ENCODE measurements at regions not wholly inside any gene's neighbourhood (a gene's known extent, or its start where the extent isn't known, plus 50 kb on each side); places are given as distances from the start of the nearest gene placed in this dataset.
"Not testable (repeated sequence)": the region's sequence is repeated elsewhere in the genome, so short reads cannot be mapped to it uniquely, and the experiment has no call there.

DNA sequence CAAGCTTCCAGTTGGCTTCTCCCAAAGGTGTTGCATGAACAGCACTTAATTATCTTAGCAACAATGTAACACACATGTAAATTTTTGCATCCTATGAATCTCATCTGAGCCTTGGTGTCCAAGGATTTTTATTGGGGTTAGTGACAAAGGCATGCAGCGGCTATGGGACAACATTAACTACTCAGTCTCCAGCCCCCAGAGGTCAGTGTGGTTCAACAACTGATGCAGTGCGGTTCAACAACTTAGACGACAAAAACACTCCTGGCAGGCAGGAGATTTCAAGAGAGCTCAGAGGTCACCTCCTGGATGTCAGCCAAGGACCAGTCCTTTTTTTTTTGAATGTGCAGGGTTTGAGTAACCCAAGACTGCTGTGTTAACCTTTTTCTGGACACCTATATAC, 77.5 kb upstream of the HMCN1 start:
- DNase-seq (ENCODE audit: insufficient read length), result no peak
- no peak for FAIRE-seq
- TF ChIP-seq TAF1 (IDR thresholded peaks at IDR 0.05; ENCODE audit: borderline replicate concordance, low read depth, low read length) (no peak), POLR2A (IDR thresholded peaks at IDR 0.05; ENCODE audit: low read depth, low read length) (no peak), POLR2AphosphoS5 (IDR thresholded peaks at IDR 0.05; ENCODE audit: low read depth, low read length) (no peak)

DNA sequence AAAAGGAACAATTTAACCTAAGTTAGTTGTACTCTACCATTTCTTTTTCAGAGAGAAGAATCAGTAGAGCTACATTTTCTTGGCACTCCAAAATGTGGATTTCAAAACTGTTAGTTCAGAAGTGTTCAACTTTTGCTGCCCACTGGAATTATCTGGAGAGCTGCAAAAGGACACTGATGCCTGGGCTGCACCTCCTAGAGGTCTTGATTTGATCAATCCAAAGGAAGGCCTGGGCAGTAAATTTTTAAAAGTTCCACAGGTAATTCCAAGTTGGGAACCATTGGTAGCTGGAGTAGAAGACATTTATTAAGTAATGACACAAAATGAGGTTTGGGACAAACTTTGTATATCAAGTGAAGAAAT, 79.3 kb upstream of the HMCN1 start:
- DNase-seq (ENCODE audit: insufficient read length), result no peak
- no peak for FAIRE-seq
- TF ChIP-seq TAF1 (IDR thresholded peaks at IDR 0.05; ENCODE audit: borderline replicate concordance, low read depth, low read length), result no peak
- no peak for TF ChIP-seq POLR2A (IDR thresholded peaks at IDR 0.05; ENCODE audit: low read depth, low read length)

DNA sequence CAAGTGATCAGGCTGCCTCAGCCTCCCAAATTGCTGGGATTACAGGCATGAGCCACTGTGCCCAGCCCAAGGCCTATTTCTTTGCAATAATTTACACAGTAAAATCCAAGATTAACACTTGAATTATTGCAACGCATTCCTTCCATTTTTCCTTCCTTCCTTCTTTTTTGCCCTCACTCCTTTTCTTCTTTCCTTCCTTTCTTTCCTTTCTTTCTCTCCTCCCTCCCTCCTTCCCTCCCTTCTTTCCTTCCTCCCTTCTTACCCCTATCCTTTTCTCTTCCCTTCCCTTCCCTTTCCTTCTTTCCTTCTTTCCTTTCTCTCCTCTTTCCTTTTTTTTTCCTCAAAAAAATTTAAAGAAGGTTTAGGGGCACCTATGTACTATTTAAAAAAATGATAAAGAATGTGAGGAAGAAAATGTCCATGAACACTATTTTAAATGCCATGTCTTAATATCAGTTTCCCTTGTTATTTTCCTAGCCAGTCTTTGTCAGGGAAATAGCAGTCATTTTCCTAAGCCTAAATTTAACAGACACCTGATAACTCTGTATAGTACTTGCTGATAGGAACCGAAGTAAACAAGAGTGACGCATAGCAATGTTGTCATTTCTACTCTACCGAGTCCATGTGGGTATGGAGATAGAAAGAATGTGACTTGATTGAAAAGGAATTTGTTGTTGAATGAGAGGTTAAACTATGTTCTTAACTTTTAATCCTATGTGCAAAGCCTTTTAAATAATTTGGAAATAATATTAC, 79.8 kb upstream of the HMCN1 start:
- FAIRE-seq, result no peak
- no peak for DNase-seq (ENCODE audit: insufficient read length)
- TF ChIP-seq TAF1 (IDR thresholded peaks at IDR 0.05; ENCODE audit: borderline replicate concordance, low read depth, low read length) (no peak), POLR2AphosphoS5 (IDR thresholded peaks at IDR 0.05; ENCODE audit: low read depth, low read length) (no peak), POLR2A (IDR thresholded peaks at IDR 0.05; ENCODE audit: low read depth, low read length) (no peak)

DNA sequence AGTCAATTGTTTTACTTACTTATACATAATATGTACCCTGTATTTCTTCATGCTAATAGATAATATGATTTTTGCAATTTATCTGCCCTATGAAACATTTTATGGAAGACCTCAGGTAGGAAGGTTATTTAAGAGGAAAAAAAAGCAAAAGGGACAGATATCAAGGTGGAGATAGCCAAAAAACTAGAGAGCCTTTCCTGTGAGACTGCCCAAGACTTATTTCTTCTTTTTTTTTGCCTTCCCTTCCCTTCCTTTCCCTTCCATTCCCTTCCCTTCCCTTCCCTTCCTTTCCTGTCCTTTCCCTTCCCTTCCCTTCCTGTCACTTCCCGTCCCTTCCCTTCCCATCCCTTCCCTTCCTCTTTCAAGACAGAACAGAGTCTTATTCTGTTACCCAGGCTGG, 80.6 kb upstream of the HMCN1 start:
- FAIRE-seq, result no peak
- no peak for TF ChIP-seq TAF1 (IDR thresholded peaks at IDR 0.05; ENCODE audit: borderline replicate concordance, low read depth, low read length)
- no peak for TF ChIP-seq POLR2A (IDR thresholded peaks at IDR 0.05; ENCODE audit: low read depth, low read length)
- TF ChIP-seq POLR2AphosphoS5 (IDR thresholded peaks at IDR 0.05; ENCODE audit: low read depth, low read length), result no peak
- DNase-seq (ENCODE audit: insufficient read length), result no peak

DNA sequence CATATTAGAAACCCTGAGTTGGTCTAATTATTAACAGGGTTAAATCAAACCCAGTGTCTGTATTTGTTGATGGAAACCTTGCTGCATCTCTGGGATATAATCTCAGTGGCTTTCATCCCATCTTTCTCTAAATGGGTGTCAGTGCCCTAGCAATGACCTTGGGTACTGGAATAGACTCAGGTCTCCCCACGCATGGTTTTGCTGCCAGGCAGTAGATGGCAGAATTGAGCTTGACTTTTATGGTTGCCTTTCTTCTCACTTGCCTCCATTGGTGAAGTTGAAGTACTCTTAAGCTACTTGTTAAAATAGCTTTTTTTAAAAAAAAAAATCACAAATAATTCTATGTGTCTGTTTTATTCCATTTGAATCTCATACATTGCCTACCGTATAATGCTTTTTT, 81.8 kb upstream of the HMCN1 start:
- no peak for TF ChIP-seq POLR2AphosphoS5 (IDR thresholded peaks at IDR 0.05; ENCODE audit: low read depth, low read length)
- no peak for TF ChIP-seq POLR2A (IDR thresholded peaks at IDR 0.05; ENCODE audit: low read depth, low read length)
- TF ChIP-seq TAF1 (IDR thresholded peaks at IDR 0.05; ENCODE audit: borderline replicate concordance, low read depth, low read length), result no peak
- DNase-seq (ENCODE audit: insufficient read length), result no peak
- no peak for FAIRE-seq

DNA sequence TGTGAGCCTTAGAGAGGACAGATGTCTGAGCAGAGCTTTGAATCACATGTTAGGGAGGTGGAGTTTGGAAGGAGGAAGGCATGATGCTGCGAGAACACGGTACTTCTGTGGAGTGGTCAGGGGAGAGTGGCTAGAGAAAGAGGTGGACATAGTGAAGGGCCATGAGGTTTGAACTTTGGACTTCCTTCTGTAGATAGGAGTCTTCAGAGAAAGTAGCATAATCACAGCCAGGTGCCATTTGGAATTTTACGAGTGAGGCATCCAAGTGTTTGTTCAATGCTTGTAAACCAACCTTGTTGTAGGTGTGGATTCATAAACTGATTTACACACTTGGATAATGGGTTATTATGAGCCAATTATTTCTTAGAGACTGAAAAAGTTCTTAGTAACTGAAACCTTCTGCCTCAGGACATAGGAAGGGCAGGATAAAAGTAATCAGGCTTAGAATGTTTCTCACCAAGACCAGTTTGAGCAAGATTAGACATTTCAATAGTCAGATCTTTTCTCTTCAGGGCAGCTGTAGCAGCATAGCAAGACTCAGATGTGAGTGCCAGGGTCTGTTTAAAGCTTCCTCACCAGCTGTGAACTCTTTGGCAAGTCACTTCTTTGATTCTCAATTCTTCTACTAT, 83.5 kb upstream of the HMCN1 start:
- no peak for DNase-seq (ENCODE audit: insufficient read length)

DNA sequence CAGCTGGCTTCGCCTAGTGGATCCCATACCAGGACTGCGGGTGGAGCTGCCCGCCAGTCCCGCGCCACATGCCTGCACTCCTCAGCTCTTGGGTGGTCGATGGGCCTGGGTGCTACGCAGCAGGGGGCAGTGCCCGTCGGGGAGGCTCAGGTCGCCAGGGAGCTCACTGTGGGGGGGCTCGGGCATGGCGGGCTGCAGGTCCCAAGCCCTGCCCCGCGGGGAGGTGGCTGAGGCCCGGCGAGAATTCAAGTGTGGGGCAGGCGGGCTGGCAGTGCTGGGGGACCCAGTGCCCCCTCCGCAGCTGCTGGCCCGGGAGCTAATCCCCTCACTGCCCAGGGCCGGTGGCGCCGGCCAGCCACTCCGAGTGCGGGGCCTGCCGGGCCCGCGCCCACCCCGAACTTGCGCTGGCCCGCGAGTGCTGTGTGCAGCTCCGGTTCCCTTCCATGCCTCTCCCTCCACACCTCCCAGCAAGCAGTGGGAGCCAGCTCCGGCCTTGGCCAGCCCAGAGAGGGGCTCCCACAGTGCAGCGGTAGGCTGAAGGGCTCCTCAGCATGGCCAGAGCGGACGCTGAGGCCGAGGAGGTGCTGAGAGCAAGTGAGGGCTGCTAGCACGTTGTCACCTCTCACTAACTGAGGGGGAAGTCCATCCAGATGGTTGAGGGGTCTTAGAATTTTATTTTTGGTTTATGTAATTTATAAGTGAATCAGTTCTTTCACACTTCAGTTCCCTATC, 85.2 kb upstream of the HMCN1 start:
- DNase-seq (ENCODE audit: insufficient read length), result no peak
- TF ChIP-seq TAF1 (IDR thresholded peaks at IDR 0.05; ENCODE audit: borderline replicate concordance, low read depth, low read length), result no peak
- FAIRE-seq, result no peak

More for the DNA sequence above, 83.5 kb upstream of the HMCN1 start:
- TF ChIP-seq TAF1 (IDR thresholded peaks at IDR 0.05; ENCODE audit: borderline replicate concordance, low read depth, low read length) (no peak), POLR2A (IDR thresholded peaks at IDR 0.05; ENCODE audit: low read depth, low read length) (no peak), POLR2AphosphoS5 (IDR thresholded peaks at IDR 0.05; ENCODE audit: low read depth, low read length) (no peak)
- no peak for FAIRE-seq

DNA sequence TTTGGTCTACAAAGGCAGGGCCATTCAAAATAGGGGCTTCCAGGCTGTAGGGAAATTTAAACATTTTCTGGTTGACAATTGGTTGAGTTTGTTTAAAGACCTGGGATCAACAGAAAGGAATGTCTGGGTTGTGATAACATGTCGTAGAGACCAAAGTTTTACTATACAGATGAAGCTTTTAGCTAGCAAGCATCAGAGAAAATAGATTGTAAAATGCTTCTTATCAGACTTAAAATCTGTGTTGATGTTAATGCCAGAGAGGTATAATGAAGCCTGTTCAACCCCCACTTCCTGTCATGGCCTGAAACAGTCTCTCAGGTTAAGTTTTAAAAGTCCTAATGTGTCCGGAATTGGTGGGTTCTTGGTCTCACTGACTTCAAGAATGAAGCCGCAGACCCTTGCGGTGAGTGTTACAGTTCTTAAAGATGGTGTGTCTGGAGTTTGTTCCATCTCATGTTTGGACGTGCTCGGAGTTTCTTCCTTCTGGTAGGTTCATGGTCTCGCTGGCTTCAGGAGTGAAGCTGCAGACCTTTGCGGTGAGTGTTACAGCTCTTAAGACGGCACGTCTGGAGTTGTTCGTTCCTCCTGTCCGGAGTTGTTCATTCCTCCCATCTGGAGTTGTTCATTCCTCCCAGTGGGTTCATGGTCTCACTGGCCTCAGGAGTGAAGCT, 86.5 kb upstream of the HMCN1 start:
- DNase-seq (ENCODE audit: insufficient read length); FAIRE-seq: not testable (repeated sequence)

DNA sequence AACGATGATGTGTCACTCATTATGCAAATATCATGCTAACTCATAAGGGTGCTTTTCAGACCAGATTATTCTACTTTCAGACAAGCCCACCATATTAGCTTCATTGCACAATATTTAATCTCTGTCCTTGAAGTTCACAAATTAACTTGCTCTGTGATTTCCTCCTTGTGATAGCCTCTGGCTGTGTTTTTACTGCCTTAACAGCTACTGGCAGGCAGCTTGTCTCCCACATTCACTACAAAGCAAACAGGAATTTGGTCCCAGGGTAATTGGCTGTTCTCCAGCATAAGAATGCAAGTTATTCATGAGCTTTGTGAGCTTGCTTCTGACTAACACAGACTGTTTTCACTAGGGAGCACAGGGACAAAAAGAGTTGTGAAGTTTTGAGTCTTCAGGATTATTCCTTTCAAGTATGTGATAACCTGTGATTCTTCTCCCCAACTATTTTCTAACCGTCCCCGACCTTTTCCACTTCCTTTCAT, 87.9 kb upstream of the HMCN1 start:
- FAIRE-seq (no peak), DNase-seq (ENCODE audit: insufficient read length) (no peak)
- TF ChIP-seq TAF1 (IDR thresholded peaks at IDR 0.05; ENCODE audit: borderline replicate concordance, low read depth, low read length) (no peak), POLR2AphosphoS5 (IDR thresholded peaks at IDR 0.05; ENCODE audit: low read depth, low read length) (no peak), POLR2A (IDR thresholded peaks at IDR 0.05; ENCODE audit: low read depth, low read length) (no peak)

DNA sequence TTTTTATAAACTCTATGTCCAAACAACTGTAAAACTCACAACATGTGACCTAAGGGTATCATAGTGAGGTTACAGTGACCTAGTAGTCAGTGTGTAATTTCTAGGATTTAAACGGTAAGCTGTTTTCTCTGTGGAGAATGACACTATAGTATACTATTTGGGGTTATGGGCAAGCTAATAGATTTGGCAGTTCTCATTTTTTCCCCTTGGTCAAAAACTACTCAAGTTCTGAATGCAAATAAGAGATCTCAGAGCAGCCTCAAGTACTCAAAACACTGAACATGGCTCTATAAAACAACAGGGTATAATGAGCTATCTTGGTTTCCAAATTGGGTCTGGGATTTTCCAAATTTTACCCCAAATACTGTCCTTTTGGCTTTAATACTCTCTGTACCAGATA, 88.5 kb upstream of the HMCN1 start:
- FAIRE-seq (no peak), DNase-seq (ENCODE audit: insufficient read length) (no peak)
- TF ChIP-seq TAF1 (IDR thresholded peaks at IDR 0.05; ENCODE audit: borderline replicate concordance, low read depth, low read length) (no peak), POLR2A (IDR thresholded peaks at IDR 0.05; ENCODE audit: low read depth, low read length) (no peak), POLR2AphosphoS5 (IDR thresholded peaks at IDR 0.05; ENCODE audit: low read depth, low read length) (no peak)

DNA sequence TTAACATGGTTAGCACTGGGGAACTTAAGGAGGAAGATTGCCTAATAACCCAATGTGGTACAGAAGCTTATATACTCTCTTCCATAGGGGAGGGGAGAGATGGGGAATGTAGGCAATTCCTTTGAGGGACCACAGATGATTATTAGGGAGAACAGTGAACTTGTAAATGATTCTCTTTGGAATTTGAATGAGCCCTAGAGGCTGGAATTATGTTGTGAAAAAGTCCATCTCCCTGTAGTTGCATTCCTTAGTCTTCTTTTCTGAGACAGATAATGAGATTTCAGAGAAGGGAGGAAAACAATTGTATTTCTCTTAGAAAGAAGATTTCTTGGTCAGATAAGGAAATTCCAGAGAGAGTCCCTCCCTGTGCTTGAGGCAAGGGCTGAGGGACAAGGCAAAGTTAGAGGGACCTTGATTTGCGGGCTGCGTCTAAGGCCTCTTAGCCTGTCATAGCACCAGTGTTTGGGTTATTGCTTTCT, 89.0 kb upstream of the HMCN1 start:
- DNase-seq (ENCODE audit: insufficient read length), result no peak
- FAIRE-seq, result no peak
- TF ChIP-seq TAF1 (IDR thresholded peaks at IDR 0.05; ENCODE audit: borderline replicate concordance, low read depth, low read length) (no peak), POLR2A (IDR thresholded peaks at IDR 0.05; ENCODE audit: low read depth, low read length) (no peak), POLR2AphosphoS5 (IDR thresholded peaks at IDR 0.05; ENCODE audit: low read depth, low read length) (no peak)
